GM19468 (cell line): ENCODE measurements at regions not wholly inside any gene's neighbourhood (a gene's known extent, or its start where the extent isn't known, plus 50 kb on each side); places are given as distances from the start of the nearest gene placed in this dataset.

Experiments used
- ATAC-seq: cut with Tn5 transposase; IDR thresholded peaks from one replicate; pipeline ENCODE4 v1.9.1; 2021; ENCODE audit warnings: mild to moderate bottlenecking, moderate library complexity, moderate number of reproducible peaks; ENCODE audit not compliant: unreplicated experiment; ENCODE audit errors: extremely low read depth

- ATAC-seq = no peak
These were observed 824.2 kb upstream of the FAM98A start for GRCh38 chr2:34423301-34423700.

- no peak for ATAC-seq
These were observed 820.8 kb upstream of the FAM98A start for GRCh38 chr2:34419856-34420255.

GRCh38 chr2:34416856-34417255 lies 817.8 kb upstream of the FAM98A start:
- no peak for ATAC-seq

- no peak for ATAC-seq
These were observed 815.8 kb upstream of the FAM98A start for GRCh38 chr2:34414856-34415255.

- ATAC-seq = no peak
These were observed 809.0 kb upstream of the FAM98A start for GRCh38 chr2:34408100-34408499.

GRCh38 chr2:34403512-34403911 lies 804.4 kb upstream of the FAM98A start:
- no peak for ATAC-seq

GRCh38 chr2:34402376-34402775 lies 803.3 kb upstream of the FAM98A start:
- ATAC-seq = no peak

GRCh38 chr2:34401186-34401585 lies 802.1 kb upstream of the FAM98A start:
- no peak for ATAC-seq

- ATAC-seq = no peak
These were observed 789.3 kb upstream of the FAM98A start for GRCh38 chr2:34388446-34388845.

GRCh38 chr2:34387536-34387935 lies 788.4 kb upstream of the FAM98A start:
- ATAC-seq = no peak

- ATAC-seq = no peak
These were observed 780.5 kb upstream of the FAM98A start for GRCh38 chr2:34379586-34379985.

GRCh38 chr2:34373586-34374233 lies 774.6 kb upstream of the FAM98A start:
- ATAC-seq = no peak

GRCh38 chr2:34372967-34373366 lies 773.9 kb upstream of the FAM98A start:
- ATAC-seq = no peak

GRCh38 chr2:34371711-34372110 lies 772.6 kb upstream of the FAM98A start:
- no peak for ATAC-seq

GRCh38 chr2:34368304-34368703 lies 769.2 kb upstream of the FAM98A start:
- no peak for ATAC-seq

- no peak for ATAC-seq
These were observed 766.8 kb upstream of the FAM98A start for GRCh38 chr2:34365932-34366331.

- no peak for ATAC-seq
These were observed 766.4 kb upstream of the FAM98A start for GRCh38 chr2:34365512-34365911.

GRCh38 chr2:34353509-34354113 lies 754.5 kb upstream of the FAM98A start:
- ATAC-seq = no peak

- ATAC-seq = no peak
These were observed 750.4 kb upstream of the FAM98A start for GRCh38 chr2:34349527-34349926.

- no peak for ATAC-seq
These were observed 745.9 kb upstream of the FAM98A start for GRCh38 chr2:34345030-34345429.

GRCh38 chr2:34340307-34340706 lies 741.2 kb upstream of the FAM98A start:
- no peak for ATAC-seq

- ATAC-seq = no peak
These were observed 738.6 kb upstream of the FAM98A start for GRCh38 chr2:34337735-34338134.
